Sigmoid colon (tissue), 6 donors: ENCODE measurements at regions not wholly inside any gene's neighbourhood (a gene's known extent, or its start where the extent isn't known, plus 50 kb on each side); places are given as distances from the start of the nearest gene placed in this dataset.
"Not testable (repeated sequence)": the region's sequence is repeated elsewhere in the genome, so short reads cannot be mapped to it uniquely, and the experiment has no call there.

ENCODE experiments used
- DNase-seq: peaks from one replicate; pipeline ENCODE4 v3.0.0-alpha.2; 2019
- H3K27ac ChIP-seq, 4 donors: fragments of 200-600 bp; sonication (generic); one replicate each; pipeline ENCODE4 v1.5.1; 2016 to 2019; ENCODE audit warnings: mild to moderate bottlenecking in 1 of 4
- H3K27me3 ChIP-seq, 3 donors: fragments of 200-600 bp; sonication (generic); one replicate each; pipeline ENCODE4 v1.5.1; 2019; ENCODE audit warnings: mild to moderate bottlenecking in 1 of 3
- H3K36me3 ChIP-seq, 4 donors: fragments of 200-600 bp; sonication (generic); one replicate each; pipeline ENCODE4 v1.5.1; 2016 to 2019
- H3K4me1 ChIP-seq, 4 donors: fragments of 200-600 bp; sonication (generic); one replicate each; pipeline ENCODE4 v1.5.1; 2017 to 2019
- H3K4me3 ChIP-seq, 4 donors: fragments of 200-600 bp; sonication (generic); one replicate each; pipeline ENCODE4 v1.5.1; 2017 to 2019; ENCODE audit warnings: mild to moderate bottlenecking in 2 of 4, moderate library complexity in 1 of 4
- H3K9me3 ChIP-seq, 4 donors: fragments of 200-600 bp in 3 of 4; sonication (generic) in 3 of 4; one replicate each; pipeline versions ENCODE4 v1.5.1 to v1.6.1; 2013 to 2019
- EP300 ChIP-seq, 4 donors: sonication (generic); formaldehyde crosslinking; IDR thresholded peaks; one replicate each; pipeline ENCODE4 v1.6.1; 2017; ENCODE audit warnings: antibody characterized with exemption in 4 of 4
- POLR2A ChIP-seq, 2 donors: fragments of 450-650 bp; IDR thresholded peaks; one replicate each; pipeline ENCODE4 v1.6.1; 2016; ENCODE audit warnings: antibody characterized with exemption in 2 of 2, mild to moderate bottlenecking in 2 of 2, moderate library complexity in 2 of 2
- POLR2AphosphoS5 ChIP-seq, 4 donors: sonication (generic); formaldehyde crosslinking; IDR thresholded peaks; one replicate each; pipeline ENCODE4 v1.6.1; 2017; ENCODE audit warnings: antibody characterized with exemption in 4 of 4
- whole genome bisulfite sequencing, 2 donors: extraction: QIAGEN DNeasy Blood & Tissue Kit; methylation state at CpG; one replicate each; pipeline ENCODE4 v1.1.7; 2013; 5-methylcytosine and 5-hydroxymethylcytosine counted together
- intact Hi-C: fragments of 100-400 bp; cut with DNase I; formaldehyde crosslinking; loops from one replicate; pipeline ENCODE4 v1.15.1; 2023
- TF ChIP-seq, protein P1 (sequence below), 4 experiments: fragments of 450-650 bp in 3 of 4; fragments of 200-600 bp in 1 of 4; IDR thresholded peaks; one replicate each; pipeline ENCODE4 v1.5.1; 2016 to 2019; ENCODE audit warnings: antibody characterized with exemption in 4 of 4, mild to moderate bottlenecking in 3 of 4, moderate library complexity in 2 of 4
- donor health status: healthy with polysubstance abuse.
- donor health status: healthy.

DNA sequence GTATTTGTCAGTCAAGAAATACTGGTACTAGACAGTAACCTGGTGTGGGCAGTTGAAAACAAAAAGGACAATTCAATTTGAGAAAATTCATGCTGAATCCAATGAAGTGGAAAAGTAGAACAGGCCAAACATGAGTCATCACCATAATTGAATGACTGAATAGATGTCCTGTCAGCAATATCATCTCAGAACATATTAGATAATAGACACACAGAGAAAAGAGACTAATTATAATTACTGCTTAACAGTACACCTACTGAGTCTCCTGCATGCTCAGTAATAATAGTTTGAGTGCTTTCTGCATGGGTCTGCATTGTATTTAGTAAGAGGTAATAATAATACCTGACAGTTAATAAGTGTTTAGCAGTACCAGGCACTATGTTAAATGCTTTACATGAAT, 138.6 kb upstream of the ZC3H15 start:
- Histone ChIP-seq H3K27me3 (no peaks in the 10 kb centered on the region), H3K4me1 (peaks cover 0 to 44% (median 12%) of the 10 kb centered on the region in 4 donors), H3K36me3 (no peaks in the 10 kb centered on the region), H3K9me3 (no peaks in the 10 kb centered on the region), H3K27ac (no peak overlapping the region), H3K4me3 (no peak overlapping the region)
- TF ChIP-seq POLR2A (IDR thresholded peaks at IDR 0.05) (no peak), EP300 (IDR thresholded peaks at IDR 0.05) (no peak), POLR2AphosphoS5 (IDR thresholded peaks at IDR 0.05) (no peak)
- TF ChIP-seq, protein P1, sequence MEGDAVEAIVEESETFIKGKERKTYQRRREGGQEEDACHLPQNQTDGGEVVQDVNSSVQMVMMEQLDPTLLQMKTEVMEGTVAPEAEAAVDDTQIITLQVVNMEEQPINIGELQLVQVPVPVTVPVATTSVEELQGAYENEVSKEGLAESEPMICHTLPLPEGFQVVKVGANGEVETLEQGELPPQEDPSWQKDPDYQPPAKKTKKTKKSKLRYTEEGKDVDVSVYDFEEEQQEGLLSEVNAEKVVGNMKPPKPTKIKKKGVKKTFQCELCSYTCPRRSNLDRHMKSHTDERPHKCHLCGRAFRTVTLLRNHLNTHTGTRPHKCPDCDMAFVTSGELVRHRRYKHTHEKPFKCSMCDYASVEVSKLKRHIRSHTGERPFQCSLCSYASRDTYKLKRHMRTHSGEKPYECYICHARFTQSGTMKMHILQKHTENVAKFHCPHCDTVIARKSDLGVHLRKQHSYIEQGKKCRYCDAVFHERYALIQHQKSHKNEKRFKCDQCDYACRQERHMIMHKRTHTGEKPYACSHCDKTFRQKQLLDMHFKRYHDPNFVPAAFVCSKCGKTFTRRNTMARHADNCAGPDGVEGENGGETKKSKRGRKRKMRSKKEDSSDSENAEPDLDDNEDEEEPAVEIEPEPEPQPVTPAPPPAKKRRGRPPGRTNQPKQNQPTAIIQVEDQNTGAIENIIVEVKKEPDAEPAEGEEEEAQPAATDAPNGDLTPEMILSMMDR (IDR thresholded peaks at IDR 0.05): no peak
- intact Hi-C loops: no loop called here
- no peak for DNase-seq

DNA sequence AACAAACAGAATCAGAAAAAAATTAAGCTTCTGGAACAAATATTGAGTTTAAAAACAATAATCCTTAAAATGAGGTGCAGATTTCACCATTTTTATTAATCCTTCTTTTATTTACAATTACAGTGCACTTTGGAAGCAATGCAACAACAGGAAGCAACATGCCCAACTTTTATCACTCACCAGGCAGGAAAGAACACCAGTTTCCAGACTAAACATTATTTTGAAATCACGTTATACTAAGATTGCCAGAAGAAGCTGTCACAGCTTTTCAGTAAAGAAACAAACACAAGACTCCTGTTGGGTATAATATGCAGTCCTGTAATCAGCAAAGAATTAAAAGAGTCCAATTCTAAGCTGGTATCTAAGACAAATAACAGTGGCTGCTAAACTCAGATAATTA, 137.9 kb upstream of the ZC3H15 start:
- intact Hi-C loops: no loop called here
- DNase-seq: no peak
- TF ChIP-seq POLR2A (IDR thresholded peaks at IDR 0.05) (no peak), EP300 (IDR thresholded peaks at IDR 0.05) (no peak), POLR2AphosphoS5 (IDR thresholded peaks at IDR 0.05) (no peak)
- TF ChIP-seq, protein P1 (IDR thresholded peaks at IDR 0.05): no peak
- Histone ChIP-seq H3K27me3 (no peaks in the 10 kb centered on the region), H3K27ac (no peak overlapping the region), H3K9me3 (no peaks in the 10 kb centered on the region), H3K4me1 (peaks cover 0 to 44% (median 12%) of the 10 kb centered on the region in 4 donors), H3K36me3 (no peaks in the 10 kb centered on the region), H3K4me3 (no peak overlapping the region)
- 7 to 47% methylated on average over 1 of the region's 1 CpG for WGBS, 2 donors

DNA sequence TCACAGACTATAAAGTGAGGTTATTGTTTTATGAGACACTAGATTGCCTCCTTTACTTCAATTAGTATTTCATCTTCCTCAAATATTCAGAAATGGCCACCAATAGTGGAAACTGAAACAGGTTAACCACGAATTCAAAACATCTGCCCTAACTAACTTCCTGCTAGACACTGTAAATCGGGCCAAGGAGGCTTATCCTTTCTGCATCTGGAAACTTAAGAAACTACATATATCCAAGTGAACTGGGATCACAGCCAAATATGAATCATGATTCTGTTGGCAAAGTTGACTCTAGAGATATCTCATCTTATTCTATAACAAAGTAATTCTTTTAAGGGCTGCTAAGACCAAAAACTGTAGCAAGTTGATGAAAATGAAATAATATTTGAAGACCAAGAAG, 136.6 kb upstream of the ZC3H15 start:
- no peak overlapping the region for H3K4me3 ChIP-seq
- WGBS, 2 donors: 6 to 11% methylated on average over 2 of the region's 2 CpGs
- no peak for TF ChIP-seq EP300 (IDR thresholded peaks at IDR 0.05)
- no peak for TF ChIP-seq POLR2AphosphoS5 (IDR thresholded peaks at IDR 0.05)
- no peak for TF ChIP-seq POLR2A (IDR thresholded peaks at IDR 0.05)
- TF ChIP-seq, protein P1 (IDR thresholded peaks at IDR 0.05): no peak
- no peak for DNase-seq
- no peaks in the 10 kb centered on the region for H3K27me3 ChIP-seq
- peaks cover 0 to 5% (median 0%) of the 10 kb centered on the region in 4 donors for H3K9me3 ChIP-seq
- H3K36me3 ChIP-seq: no peaks in the 10 kb centered on the region
- intact Hi-C loops: no loop called here
- H3K4me1 ChIP-seq: peaks cover 0 to 44% (median 12%) of the 10 kb centered on the region in 4 donors
- no peak overlapping the region for H3K27ac ChIP-seq

DNA sequence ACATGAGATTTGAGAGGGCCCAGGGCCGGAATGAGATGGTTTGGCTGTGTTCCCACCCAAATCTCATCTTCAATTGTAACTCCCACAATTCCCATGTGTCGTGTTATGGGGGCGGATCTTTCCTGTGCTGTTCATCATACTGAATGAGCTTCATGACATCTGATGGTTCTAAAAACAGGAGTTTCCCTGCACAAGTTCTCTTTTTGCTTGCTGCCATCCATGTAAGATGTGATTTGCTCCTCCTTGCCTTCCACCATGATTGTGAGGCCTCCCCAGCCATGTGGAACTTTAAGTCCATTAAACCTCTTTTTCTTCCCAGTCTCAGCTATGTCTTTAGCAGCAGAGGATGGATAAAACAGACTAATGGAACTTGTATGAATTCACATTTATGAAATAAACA, 131.9 kb upstream of the ZC3H15 start:
- intact Hi-C loops, H3K36me3 ChIP-seq, H3K27me3 ChIP-seq, H3K4me3 ChIP-seq, H3K4me1 ChIP-seq, H3K27ac ChIP-seq, H3K9me3 ChIP-seq, DNase-seq: not testable (repeated sequence)
- 92 to 93% methylated on average over 3 of the region's 3 CpGs for WGBS, 2 donors

DNA sequence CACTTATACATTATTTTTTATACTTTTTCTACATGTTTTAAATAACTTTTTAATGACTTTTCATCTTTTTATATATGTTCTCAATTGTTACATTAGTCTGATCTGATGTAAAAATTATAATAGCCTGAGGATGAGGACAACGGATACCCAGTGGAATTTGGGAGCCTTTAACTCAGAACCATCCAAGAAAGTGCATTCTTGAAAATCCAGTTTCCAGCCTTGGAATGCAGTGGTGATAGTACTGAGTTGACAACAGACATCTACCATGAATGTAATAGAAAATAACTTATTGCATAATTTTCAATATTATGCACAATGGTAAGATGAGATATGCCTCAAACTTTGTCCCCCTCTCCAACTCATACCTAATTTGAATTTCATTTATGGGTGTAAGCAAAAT, 120.7 kb upstream of the ZC3H15 start:
- Histone ChIP-seq H3K36me3 (no peaks in the 10 kb centered on the region), H3K4me1 (no peaks in the 10 kb centered on the region), H3K9me3 (no peaks in the 10 kb centered on the region), H3K4me3 (no peak overlapping the region), H3K27me3 (no peaks in the 10 kb centered on the region), H3K27ac (no peak overlapping the region)
- 91 to 98% methylated on average over 1 of the region's 1 CpG for WGBS, 2 donors
- no peak for DNase-seq
- intact Hi-C loops: no loop called here
- TF ChIP-seq POLR2AphosphoS5 (IDR thresholded peaks at IDR 0.05) (no peak), POLR2A (IDR thresholded peaks at IDR 0.05) (no peak), EP300 (IDR thresholded peaks at IDR 0.05) (no peak)
- TF ChIP-seq, protein P1 (IDR thresholded peaks at IDR 0.05): no peak
